Osteocyte (in vitro differentiated cells): ENCODE measurements at regions not wholly inside any gene's neighbourhood (a gene's known extent, or its start where the extent isn't known, plus 50 kb on each side); places are given as distances from the start of the nearest gene placed in this dataset.

Experiments
- DNase-seq: peaks from one replicate; pipeline ENCODE4 v3.0.0; 2021; ENCODE audit warnings: mixed read lengths; ENCODE audit not compliant: unreplicated experiment; ENCODE audit errors: extremely low spot score
- H3K27ac Mint-ChIP-seq: one replicate; pipeline ENCODE4 v1.8.0; 2021; ENCODE audit warnings: mild to moderate bottlenecking, mixed read lengths; ENCODE audit not compliant: unreplicated experiment
- H3K27me3 Mint-ChIP-seq: one replicate; pipeline ENCODE4 v1.8.0; 2021; ENCODE audit warnings: mixed read lengths; ENCODE audit not compliant: unreplicated experiment
- H3K36me3 Mint-ChIP-seq: one replicate; pipeline ENCODE4 v1.8.0; 2021; ENCODE audit warnings: mixed read lengths; ENCODE audit not compliant: unreplicated experiment
- H3K4me1 Mint-ChIP-seq: one replicate; pipeline ENCODE4 v1.8.0; 2021; ENCODE audit warnings: mixed read lengths; ENCODE audit not compliant: unreplicated experiment
- H3K4me3 Mint-ChIP-seq: one replicate; pipeline ENCODE4 v1.8.0; 2021; ENCODE audit warnings: mild to moderate bottlenecking, moderate library complexity, mixed read lengths; ENCODE audit not compliant: unreplicated experiment
- H3K9me3 Mint-ChIP-seq: one replicate; pipeline ENCODE4 v1.8.0; 2021; ENCODE audit warnings: mixed read lengths; ENCODE audit not compliant: unreplicated experiment
- TF ChIP-seq, protein P1 (sequence below): fragments of 200-600 bp; sonication (generic); IDR thresholded peaks from 2 replicates; pipeline ENCODE4 v1.5.0; 2021; ENCODE audit warnings: antibody characterized with exemption, mild to moderate bottlenecking, moderate library complexity

DNA sequence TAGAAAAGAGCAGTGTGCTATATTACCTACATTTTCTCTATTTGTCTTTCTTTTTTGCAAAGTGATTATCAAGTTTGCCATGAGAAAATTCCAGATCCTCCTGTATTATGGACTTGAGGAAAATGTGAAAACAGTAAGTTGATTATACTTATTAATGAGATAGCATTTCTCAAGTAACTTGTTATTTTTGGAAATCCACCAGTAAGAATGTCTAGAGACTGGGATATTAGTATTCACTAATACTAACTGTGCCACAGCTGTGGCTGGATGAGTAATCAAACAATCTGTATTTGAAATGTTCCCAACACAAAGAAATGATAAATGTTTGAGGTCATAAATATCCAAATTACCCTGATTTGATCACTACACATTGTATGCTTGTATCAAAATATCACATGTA lies 147.0 kb upstream of the CTSO start:
- H3K27ac Mint-ChIP-seq: no peak overlapping the region
- no peak for DNase-seq
- H3K36me3 Mint-ChIP-seq: no peaks in the 10 kb centered on the region
- H3K4me1 Mint-ChIP-seq: peaks cover 3% of the 10 kb centered on the region
- H3K27me3 Mint-ChIP-seq: no peaks in the 10 kb centered on the region
- TF ChIP-seq, protein P1, sequence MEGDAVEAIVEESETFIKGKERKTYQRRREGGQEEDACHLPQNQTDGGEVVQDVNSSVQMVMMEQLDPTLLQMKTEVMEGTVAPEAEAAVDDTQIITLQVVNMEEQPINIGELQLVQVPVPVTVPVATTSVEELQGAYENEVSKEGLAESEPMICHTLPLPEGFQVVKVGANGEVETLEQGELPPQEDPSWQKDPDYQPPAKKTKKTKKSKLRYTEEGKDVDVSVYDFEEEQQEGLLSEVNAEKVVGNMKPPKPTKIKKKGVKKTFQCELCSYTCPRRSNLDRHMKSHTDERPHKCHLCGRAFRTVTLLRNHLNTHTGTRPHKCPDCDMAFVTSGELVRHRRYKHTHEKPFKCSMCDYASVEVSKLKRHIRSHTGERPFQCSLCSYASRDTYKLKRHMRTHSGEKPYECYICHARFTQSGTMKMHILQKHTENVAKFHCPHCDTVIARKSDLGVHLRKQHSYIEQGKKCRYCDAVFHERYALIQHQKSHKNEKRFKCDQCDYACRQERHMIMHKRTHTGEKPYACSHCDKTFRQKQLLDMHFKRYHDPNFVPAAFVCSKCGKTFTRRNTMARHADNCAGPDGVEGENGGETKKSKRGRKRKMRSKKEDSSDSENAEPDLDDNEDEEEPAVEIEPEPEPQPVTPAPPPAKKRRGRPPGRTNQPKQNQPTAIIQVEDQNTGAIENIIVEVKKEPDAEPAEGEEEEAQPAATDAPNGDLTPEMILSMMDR: no peak
- H3K9me3 Mint-ChIP-seq: no peaks in the 10 kb centered on the region
- no peak overlapping the region for H3K4me3 Mint-ChIP-seq

DNA sequence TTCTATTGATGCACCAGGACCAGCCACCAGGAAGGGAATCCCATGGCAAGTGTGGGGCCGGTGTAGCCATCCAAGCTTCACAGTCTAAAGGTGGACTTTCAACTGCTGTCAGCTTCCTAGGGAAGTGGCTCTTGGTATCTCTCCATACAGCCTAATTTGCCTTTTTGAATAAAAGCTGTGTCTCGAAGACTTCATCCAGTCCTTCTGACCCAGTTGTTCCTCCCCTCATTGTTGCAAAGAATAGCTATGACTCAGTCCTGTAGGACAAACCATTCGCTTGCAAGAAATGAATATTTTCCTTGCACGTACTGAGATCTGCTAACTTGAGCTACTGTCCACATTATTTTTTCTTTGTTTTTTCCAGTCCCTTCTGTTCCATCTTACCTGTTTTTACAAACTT lies 145.1 kb upstream of the CTSO start:
- Mint-ChIP-seq H3K4me1 (peaks cover 3% of the 10 kb centered on the region), H3K36me3 (no peaks in the 10 kb centered on the region), H3K4me3 (no peak overlapping the region), H3K27ac (no peak overlapping the region), H3K27me3 (no peaks in the 10 kb centered on the region), H3K9me3 (no peaks in the 10 kb centered on the region)
- TF ChIP-seq, protein P1: no peak
- DNase-seq: no peak

DNA sequence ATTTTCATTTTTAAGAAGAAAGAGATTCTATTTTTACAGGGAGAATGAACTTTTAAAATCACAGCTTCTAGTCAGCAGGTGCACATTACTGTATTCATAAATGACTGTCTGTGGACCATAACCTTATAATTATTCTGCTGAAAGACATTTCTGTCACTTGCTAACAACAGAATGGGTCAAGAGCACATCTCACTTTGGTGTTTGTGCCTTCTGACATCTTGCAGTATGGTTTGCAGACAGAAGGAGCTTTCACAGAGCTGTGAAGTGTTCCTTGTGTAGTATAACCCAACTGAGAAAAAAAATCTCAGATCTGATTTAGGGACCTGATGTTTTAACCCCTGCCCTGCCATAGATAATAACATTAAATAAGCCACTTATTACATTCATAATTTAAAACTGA lies 131.4 kb upstream of the CTSO start:
- Mint-ChIP-seq H3K4me1 (no peaks in the 10 kb centered on the region), H3K4me3 (no peak overlapping the region), H3K9me3 (peaks cover 7% of the 10 kb centered on the region), H3K27me3 (peaks cover 14% of the 10 kb centered on the region), H3K27ac (no peak overlapping the region), H3K36me3 (no peaks in the 10 kb centered on the region)
- DNase-seq: no peak
- TF ChIP-seq, protein P1: no peak

DNA sequence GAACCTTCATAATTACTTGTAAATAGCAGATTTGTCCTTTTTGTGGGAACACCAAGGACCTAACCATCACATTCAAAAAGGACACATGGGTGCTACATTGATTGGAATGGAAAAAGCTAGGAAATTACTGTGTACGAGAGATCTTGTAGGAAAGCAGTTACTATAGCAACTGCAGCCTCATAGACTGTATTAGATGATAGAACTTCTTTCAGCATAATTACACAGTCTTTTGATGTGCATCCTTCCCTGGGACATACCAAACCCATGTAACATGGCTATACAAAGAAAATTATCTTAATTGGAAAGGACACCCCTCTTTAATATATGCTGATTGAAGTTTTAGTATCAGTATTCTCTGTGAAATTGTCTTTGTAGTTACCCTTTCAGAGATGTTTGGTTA lies 130.7 kb upstream of the CTSO start:
- no peaks in the 10 kb centered on the region for H3K4me1 Mint-ChIP-seq
- no peak overlapping the region for H3K4me3 Mint-ChIP-seq

DNA sequence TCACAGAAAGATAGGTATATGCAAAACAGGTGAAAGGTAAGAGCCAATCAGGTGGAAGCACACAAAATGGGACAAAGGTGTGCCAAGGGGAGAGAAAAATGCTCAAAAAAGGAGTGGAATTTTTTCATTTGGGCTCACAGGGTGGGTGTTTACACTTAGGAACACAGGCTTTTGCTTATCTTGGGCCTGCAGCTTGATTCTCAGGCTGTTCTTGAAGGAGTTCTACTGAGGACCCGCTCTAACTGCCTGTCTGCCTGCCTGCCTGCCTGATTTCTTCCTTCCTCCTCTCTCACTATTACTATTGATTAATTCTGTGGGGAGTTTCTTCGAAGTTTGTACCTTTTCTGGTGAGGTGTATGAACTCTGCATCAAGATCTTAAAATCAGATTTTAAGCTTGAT lies 120.3 kb upstream of the CTSO start:
- peaks cover 4% of the 10 kb centered on the region for H3K27me3 Mint-ChIP-seq
- TF ChIP-seq, protein P1: no peak
- peaks cover 13% of the 10 kb centered on the region for H3K9me3 Mint-ChIP-seq
- no peaks in the 10 kb centered on the region for H3K4me1 Mint-ChIP-seq
- no peaks in the 10 kb centered on the region for H3K36me3 Mint-ChIP-seq
- DNase-seq: no peak
- H3K4me3 Mint-ChIP-seq: no peak overlapping the region
- H3K27ac Mint-ChIP-seq: no peak overlapping the region

More for the DNA sequence above, 130.7 kb upstream of the CTSO start:
- Mint-ChIP-seq H3K27me3 (peaks cover 14% of the 10 kb centered on the region), H3K9me3 (peaks cover 7% of the 10 kb centered on the region), H3K36me3 (no peaks in the 10 kb centered on the region), H3K27ac (no peak overlapping the region)
- no peak for DNase-seq
- TF ChIP-seq, protein P1: no peak
